H54 (cell line): ENCODE measurements at regions not wholly inside any gene's neighbourhood (a gene's known extent, or its start where the extent isn't known, plus 50 kb on each side); places are given as distances from the start of the nearest gene placed in this dataset.
"Not testable (repeated sequence)": the region's sequence is repeated elsewhere in the genome, so short reads cannot be mapped to it uniquely, and the experiment has no call there.

Experiments used
- DNase-seq: peaks from one replicate; pipeline ENCODE4 v3.0.0; 2011; ENCODE audit warnings: low spot score, mixed read lengths; ENCODE audit not compliant: insufficient read length
- FAIRE-seq: peaks from 3 replicates; lab custom pipeline; 2011; peaks lifted over from hg19 to GRCh38; lab: Jason Lieb, UNC
- POLR2A ChIP-seq: IDR thresholded peaks from 2 replicates; pipeline ENCODE4 v1.6.1; 2011; ENCODE audit warnings: low read depth, mild to moderate bottlenecking, low read length

- DNase-seq (no peak), FAIRE-seq (no peak)
- TF ChIP-seq POLR2A: no peak
Measured at GRCh38 chr9:24881361-24881760, 335.7 kb upstream of the IZUMO3 start.

- DNase-seq (no peak), FAIRE-seq (no peak)
- no peak for TF ChIP-seq POLR2A
Measured at GRCh38 chr9:24879591-24879990, 333.9 kb upstream of the IZUMO3 start.

- not testable (repeated sequence) for DNase-seq, FAIRE-seq
Measured at GRCh38 chr9:24856601-24857000, 310.9 kb upstream of the IZUMO3 start.

GRCh38 chr9:24846248-24846912, 300.7 kb upstream of the IZUMO3 start:
- FAIRE-seq: no peak
- no peak for TF ChIP-seq POLR2A
- DNase-seq: no peak

- no peak for DNase-seq
- no peak for FAIRE-seq
- no peak for TF ChIP-seq POLR2A
Measured at GRCh38 chr9:24844217-24844616, 298.5 kb upstream of the IZUMO3 start.

- FAIRE-seq: no peak
Measured at GRCh38 chr9:24841993-24842392, 296.3 kb upstream of the IZUMO3 start.

GRCh38 chr9:24832307-24832706, 286.6 kb upstream of the IZUMO3 start:
- FAIRE-seq (no peak), DNase-seq (peak; percentile 1)
- no peak for TF ChIP-seq POLR2A

More at GRCh38 chr9:24841993-24842392, 296.3 kb upstream of the IZUMO3 start:
- no peak for DNase-seq
- TF ChIP-seq POLR2A: no peak

- FAIRE-seq (no peak), DNase-seq (no peak)
- TF ChIP-seq POLR2A: no peak
Measured at GRCh38 chr9:24828687-24829086, 283.0 kb upstream of the IZUMO3 start.

- FAIRE-seq (no peak), DNase-seq (no peak)
- no peak for TF ChIP-seq POLR2A
Measured at GRCh38 chr9:24824607-24825006, 278.9 kb upstream of the IZUMO3 start.

- no peak for FAIRE-seq
- TF ChIP-seq POLR2A: no peak
- DNase-seq: no peak
Measured at GRCh38 chr9:24820196-24820595, 274.5 kb upstream of the IZUMO3 start.

- TF ChIP-seq POLR2A: no peak
- FAIRE-seq: no peak
- no peak for DNase-seq
Measured at GRCh38 chr9:24817756-24818155, 272.1 kb upstream of the IZUMO3 start.

- FAIRE-seq (no peak), DNase-seq (no peak)
- no peak for TF ChIP-seq POLR2A
Measured at GRCh38 chr9:24816006-24816405, 270.3 kb upstream of the IZUMO3 start.

GRCh38 chr9:24801344-24801743, 255.6 kb upstream of the IZUMO3 start:
- DNase-seq: no peak
- no peak for FAIRE-seq
- TF ChIP-seq POLR2A: no peak

GRCh38 chr9:24793787-24794186, 248.1 kb upstream of the IZUMO3 start:
- no peak for FAIRE-seq
- TF ChIP-seq POLR2A: no peak
- no peak for DNase-seq

- no peak for TF ChIP-seq POLR2A
- FAIRE-seq (no peak), DNase-seq (no peak)
Measured at GRCh38 chr9:24776226-24776625, 230.5 kb upstream of the IZUMO3 start.

- DNase-seq: not testable (repeated sequence)
Measured at GRCh38 chr9:24774199-24774598, 228.5 kb upstream of the IZUMO3 start.

More at GRCh38 chr9:24774199-24774598, 228.5 kb upstream of the IZUMO3 start:
- FAIRE-seq: not testable (repeated sequence)
